ENCODE measurements at regions not wholly inside any gene's neighbourhood (a gene's known extent, or its start where the extent isn't known, plus 50 kb on each side); places are given as distances from the start of the nearest gene placed in this dataset.

DNA sequence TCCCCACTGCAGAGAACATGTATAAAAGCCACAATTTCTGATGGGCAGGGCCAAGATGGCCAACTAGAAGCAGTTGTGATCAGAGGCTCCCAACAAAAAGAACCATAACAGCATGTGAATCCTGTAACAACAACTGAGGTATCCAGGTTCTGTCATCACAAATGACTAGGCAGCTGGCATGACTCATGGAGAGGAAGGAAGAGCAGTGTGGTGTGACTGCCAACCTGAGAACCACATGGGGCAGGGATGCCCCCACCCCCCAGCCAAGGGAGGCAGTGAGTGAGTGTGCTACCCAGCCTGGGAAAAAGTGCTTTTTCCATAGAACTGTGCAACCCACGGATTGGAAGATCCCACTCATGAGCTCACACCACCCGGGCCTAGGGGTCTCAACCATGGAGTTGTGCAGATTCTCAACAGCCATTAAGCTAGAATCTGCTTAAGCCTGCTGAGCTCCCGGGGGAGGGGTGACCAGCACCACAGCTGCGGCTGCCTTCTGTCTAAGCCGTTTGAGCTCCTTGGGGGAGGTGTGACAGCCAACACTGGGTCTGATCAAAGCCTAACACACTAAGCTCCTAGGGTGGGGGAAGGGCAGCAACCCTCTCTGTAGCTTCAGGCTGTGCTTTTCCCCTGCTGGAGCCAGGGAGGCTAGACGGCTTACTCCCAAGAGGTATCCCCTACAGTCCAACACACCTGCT lies 80.1 kb upstream of the DMAC1 start:
- DNase-seq: peak; percentile 37
- Histone ChIP-seq H2AK5ac (ENCODE audit: insufficient read length, low read length) (no peak overlapping the region), H4K5ac (ENCODE audit: insufficient read length, low read depth, low read length) (no peak overlapping the region), H4K20me1 (ENCODE audit: control insufficient read depth, insufficient read depth, insufficient read length) (no peaks in the 10 kb centered on the region), H3K4me2 (ENCODE audit: insufficient read depth, insufficient read length, low read length) (no peak overlapping the region), H3K9ac (ENCODE audit: extremely low read depth, insufficient read length, low read length) (no peak overlapping the region), H3K23ac (ENCODE audit: insufficient read length, low read depth, low read length) (no peak overlapping the region), H2BK15ac (ENCODE audit: low read depth, low read length) (no peak overlapping the region), H2BK5ac (ENCODE audit: insufficient read length, low read length) (no peak overlapping the region), H4K91ac (ENCODE audit: insufficient read length, low read depth, low read length) (no peak overlapping the region), H3K18ac (ENCODE audit: insufficient read length, low read depth, low read length) (no peak overlapping the region), H3K9me3 (ENCODE audit: control insufficient read depth, low read depth, low read length) (no peaks in the 10 kb centered on the region), H3K27me3 (ENCODE audit: insufficient read depth, low read length) (no peaks in the 10 kb centered on the region), H2BK120ac (ENCODE audit: low read depth, low read length, poor library complexity, severe bottlenecking) (no peak overlapping the region), H3K79me1 (ENCODE audit: insufficient read depth, low read depth, low read length, poor library complexity, severe bottlenecking) (no peaks in the 10 kb centered on the region), H2BK12ac (ENCODE audit: insufficient read length, low read depth, low read length) (no peak overlapping the region), H4K8ac (replicated peaks; ENCODE audit: insufficient read length, low read depth, low read length) (no peak overlapping the region), H3K14ac (ENCODE audit: insufficient read depth, low read length) (no peak overlapping the region; the same call in 1 of the 2 replicates), H3K79me2 (ENCODE audit: insufficient read depth, low read length) (no peaks in the 10 kb centered on the region), H3T11ph (ENCODE audit: low read length) (no peak overlapping the region), H3K27ac (ENCODE audit: insufficient read length, low read depth, low read length) (no peak overlapping the region), H2AFZ (ENCODE audit: low read length) (no peak overlapping the region), H3K4me1 (ENCODE audit: insufficient read depth, low read length) (no peaks in the 10 kb centered on the region; the same call in 1 of the 2 replicates), H2BK20ac (ENCODE audit: low read depth, low read length, poor library complexity, severe bottlenecking) (no peak overlapping the region), H3K23me2 (ENCODE audit: insufficient read length, low read depth, low read length, poor library complexity, severe bottlenecking) (no peaks in the 10 kb centered on the region), H3K56ac (ENCODE audit: insufficient read length, low read depth, low read length) (no peak overlapping the region), H3K4ac (ENCODE audit: low read depth, low read length) (no peak overlapping the region)
- no CpG with 5 or more reads among the region's 6 CpGs for WGBS (ENCODE audit: extremely low coverage, insufficient read length, low lambda C conversion rate)
- Mint-ChIP-seq H3K9me3 (peaks cover 12 to 27% of the 10 kb centered on the region in 2 experiments), H3K4me1 (peaks cover 3 to 13% of the 10 kb centered on the region in 2 experiments), H3K36me3 (ENCODE audit: insufficient read depth in 1 of 3, low read depth in 3 of 3) (peaks cover 1 to 23% (median 2%) of the 10 kb centered on the region in 3 experiments; a peak in 5 of 7 replicates), H3K27ac (no peak overlapping the region), H3K27me3 (ENCODE audit: low read depth) (no peaks in the 10 kb centered on the region; the same call in 1 of the 2 replicates), H3K4me3 (no peak overlapping the region)
- TF ChIP-seq, protein P1, sequence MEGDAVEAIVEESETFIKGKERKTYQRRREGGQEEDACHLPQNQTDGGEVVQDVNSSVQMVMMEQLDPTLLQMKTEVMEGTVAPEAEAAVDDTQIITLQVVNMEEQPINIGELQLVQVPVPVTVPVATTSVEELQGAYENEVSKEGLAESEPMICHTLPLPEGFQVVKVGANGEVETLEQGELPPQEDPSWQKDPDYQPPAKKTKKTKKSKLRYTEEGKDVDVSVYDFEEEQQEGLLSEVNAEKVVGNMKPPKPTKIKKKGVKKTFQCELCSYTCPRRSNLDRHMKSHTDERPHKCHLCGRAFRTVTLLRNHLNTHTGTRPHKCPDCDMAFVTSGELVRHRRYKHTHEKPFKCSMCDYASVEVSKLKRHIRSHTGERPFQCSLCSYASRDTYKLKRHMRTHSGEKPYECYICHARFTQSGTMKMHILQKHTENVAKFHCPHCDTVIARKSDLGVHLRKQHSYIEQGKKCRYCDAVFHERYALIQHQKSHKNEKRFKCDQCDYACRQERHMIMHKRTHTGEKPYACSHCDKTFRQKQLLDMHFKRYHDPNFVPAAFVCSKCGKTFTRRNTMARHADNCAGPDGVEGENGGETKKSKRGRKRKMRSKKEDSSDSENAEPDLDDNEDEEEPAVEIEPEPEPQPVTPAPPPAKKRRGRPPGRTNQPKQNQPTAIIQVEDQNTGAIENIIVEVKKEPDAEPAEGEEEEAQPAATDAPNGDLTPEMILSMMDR (conservative IDR thresholded peaks at IDR 0.05): no peak

Data from H9 (cell line).